CD14-positive monocyte (primary cell): ENCODE measurements at regions not wholly inside any gene's neighbourhood (a gene's known extent, or its start where the extent isn't known, plus 50 kb on each side); places are given as distances from the start of the nearest gene placed in this dataset.

ENCODE experiments used
- DNase-seq, 3 donors: peaks; one replicate each; pipeline ENCODE4 v3.0.0-alpha.2; 2011 to 2022
- H2AFZ ChIP-seq: 2 replicates; pipeline ENCODE4 v1.6.0; 2012; ENCODE audit warnings: mild to moderate bottlenecking, low read depth, low read length, inconsistent platforms; ENCODE audit not compliant: insufficient read depth, poor library complexity, severe bottlenecking
- H3K27ac ChIP-seq, 2 donors: 1 replicate in 1 of 2; 2 replicates in 1 of 2; pipeline ENCODE4 v1.5.1; 2012 to 2013; ENCODE audit warnings: low read length in 2 of 2, control low read depth in 1 of 2, inconsistent platforms in 1 of 2, low read depth in 1 of 2, mild to moderate bottlenecking in 1 of 2
- H3K27me3 ChIP-seq, 2 donors: one replicate each; pipeline versions ENCODE4 v1.6.0 to v1.6.1; 2011 to 2013; ENCODE audit warnings: low read length in 2 of 2; ENCODE audit not compliant: control insufficient read depth in 2 of 2, insufficient read depth in 2 of 2
- H3K36me3 ChIP-seq, 2 donors: replicated peaks in 1 of 2; 1 replicate in 1 of 2; 2 replicates in 1 of 2; pipeline versions ENCODE4 v1.5.1 to v1.6.1; 2012 to 2013; ENCODE audit warnings: low read length in 2 of 2, control low read depth in 1 of 2, inconsistent platforms in 1 of 2, mild to moderate bottlenecking in 1 of 2; ENCODE audit not compliant: insufficient read depth in 2 of 2, control insufficient read depth in 1 of 2
- H3K4me1 ChIP-seq, 2 donors: 1 replicate in 1 of 2; 2 replicates in 1 of 2; pipeline versions ENCODE4 v1.5.1 to v1.6.1; 2012 to 2013; ENCODE audit warnings: low read length in 2 of 2, control low read depth in 1 of 2, inconsistent platforms in 1 of 2, mild to moderate bottlenecking in 1 of 2, moderate library complexity in 1 of 2; ENCODE audit not compliant: insufficient read depth in 2 of 2, control insufficient read depth in 1 of 2
- H3K4me2 ChIP-seq: replicated peaks from 2 replicates; pipeline ENCODE3; 2012; ENCODE audit warnings: low read length, moderate library complexity, mild to moderate bottlenecking; ENCODE audit not compliant: poor library complexity, severe bottlenecking; ENCODE audit errors: extremely low read depth
- H3K4me3 ChIP-seq, 3 experiments: fragments of 200-600 bp in 1 of 3; sonication (generic) in 1 of 3; replicated peaks in 1 of 3; 1 replicate in 2 of 3; 2 replicates in 1 of 3; pipeline ENCODE4 v1.5.1; 2011 to 2013; ENCODE audit warnings: low read length in 3 of 3, mild to moderate bottlenecking in 3 of 3, control low read depth in 2 of 3, low read depth in 2 of 3, inconsistent platforms in 1 of 3, moderate library complexity in 1 of 3
- H3K79me2 ChIP-seq: 2 replicates; pipeline ENCODE4 v1.6.0; 2012; ENCODE audit warnings: mild to moderate bottlenecking, control low read depth, inconsistent platforms, low read length, moderate library complexity; ENCODE audit not compliant: insufficient read depth
- H3K9ac ChIP-seq: 2 replicates; pipeline ENCODE4 v1.6.0; 2017; ENCODE audit warnings: low read length, mild to moderate bottlenecking; ENCODE audit not compliant: insufficient read depth, poor library complexity, severe bottlenecking
- H3K9me3 ChIP-seq, 2 donors: replicated peaks in 1 of 2; 1 replicate in 1 of 2; 2 replicates in 1 of 2; pipeline versions ENCODE4 v1.5.1 to v1.6.1; 2012 to 2013; ENCODE audit warnings: low read length in 2 of 2, control low read depth in 1 of 2; ENCODE audit not compliant: control insufficient read depth in 1 of 2, insufficient read depth in 1 of 2
- H4K20me1 ChIP-seq: 2 replicates; pipeline ENCODE4 v1.6.0; 2012; ENCODE audit warnings: mild to moderate bottlenecking, low read length, control low read depth, moderate library complexity; ENCODE audit not compliant: insufficient read depth
- H3K27ac Mint-ChIP-seq, 7 donors: one replicate each; pipeline ENCODE4 v1.8.0; 2020; ENCODE audit warnings: mild to moderate bottlenecking in 7 of 7, mixed read lengths in 7 of 7, moderate library complexity in 6 of 7, inconsistent platforms in 2 of 7
- H3K27me3 Mint-ChIP-seq, 3 donors: one replicate each; pipeline ENCODE4 v1.8.0; 2021 to 2022; ENCODE audit warnings: low read depth in 3 of 3, mild to moderate bottlenecking in 3 of 3, mixed read lengths in 3 of 3, moderate library complexity in 3 of 3, inconsistent platforms in 1 of 3
- H3K36me3 Mint-ChIP-seq, 2 donors: one replicate each; pipeline ENCODE4 v1.8.0; 2020; ENCODE audit warnings: mixed read lengths in 2 of 2, inconsistent platforms in 1 of 2, mild to moderate bottlenecking in 1 of 2
- H3K4me1 Mint-ChIP-seq: one replicate; pipeline ENCODE4 v1.8.0; 2020; ENCODE audit warnings: mild to moderate bottlenecking, mixed read lengths
- H3K4me3 Mint-ChIP-seq, 2 donors: one replicate each; pipeline ENCODE4 v1.8.0; 2020; ENCODE audit warnings: mild to moderate bottlenecking in 2 of 2, mixed read lengths in 2 of 2, moderate library complexity in 1 of 2
- H3K9me3 Mint-ChIP-seq, 7 donors: one replicate each; pipeline ENCODE4 v1.8.0; 2020 to 2022; ENCODE audit warnings: mixed read lengths in 7 of 7, mild to moderate bottlenecking in 6 of 7, moderate library complexity in 6 of 7, inconsistent platforms in 2 of 7
- CTCF ChIP-seq: fragments of 200-600 bp; IDR thresholded peaks from one replicate; pipeline ENCODE4 v1.8.0; 2022; ENCODE audit warnings: antibody characterized with exemption, mild to moderate bottlenecking
- WGBS: methylation state at CpG from one replicate; pipeline ENCODE4 v1.1.5; 2013; ENCODE audit warnings: missing lambda C conversion rate; ENCODE audit not compliant: insufficient coverage; 5-methylcytosine and 5-hydroxymethylcytosine counted together
- intact Hi-C, 2 donors: fragments of 100-400 bp; cut with micrococcal nuclease; formaldehyde crosslinking; loops; one replicate each; pipeline versions ENCODE4 v1.15.0 to v1.15.1; 2023

DNA sequence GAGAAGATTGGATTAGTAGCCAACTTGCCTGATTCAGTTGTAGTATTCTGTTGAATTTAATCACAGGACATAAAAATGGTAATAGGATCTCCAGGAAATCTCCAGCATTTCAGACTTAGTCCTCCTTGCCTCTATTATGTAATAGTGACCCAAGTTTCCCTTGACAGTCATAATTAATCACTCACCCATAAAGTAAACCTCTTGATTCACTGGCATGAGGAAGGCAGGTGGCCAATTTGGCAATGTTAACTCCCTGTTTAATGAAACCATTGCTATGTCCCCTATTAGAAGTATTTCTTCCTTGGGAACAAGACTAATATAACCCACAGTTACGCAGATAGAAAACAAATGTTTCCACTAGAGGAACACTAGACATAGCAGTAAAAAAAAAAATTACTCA is 604.8 kb upstream of the CXADR start:
- Histone ChIP-seq H3K4me1 (no peaks in the 10 kb centered on the region), H3K79me2 (no peaks in the 10 kb centered on the region), H2AFZ (no peak overlapping the region), H3K4me2 (no peak overlapping the region), H3K27me3 (no peaks in the 10 kb centered on the region), H3K4me3 (no peak overlapping the region), H3K36me3 (no peaks in the 10 kb centered on the region), H3K9ac (no peak overlapping the region), H3K9me3 (no peaks in the 10 kb centered on the region), H3K27ac (no peak overlapping the region), H4K20me1 (no peaks in the 10 kb centered on the region)
- Mint-ChIP-seq H3K27me3 (peaks cover 0 to 1% (median 0%) of the 10 kb centered on the region in 3 donors), H3K9me3 (peaks cover 0 to 3% (median 0%) of the 10 kb centered on the region in 7 donors), H3K4me3 (no peak overlapping the region), H3K27ac (no peak overlapping the region), H3K4me1 (no peaks in the 10 kb centered on the region), H3K36me3 (no peaks in the 10 kb centered on the region)
- no peak for DNase-seq
- TF ChIP-seq CTCF: no peak
- WGBS: no CpG with 5 or more reads among the region's 1 CpG
- intact Hi-C loops: no loop called here

- Histone ChIP-seq H3K9me3 (peaks cover 0 to 2% of the 10 kb centered on the region in 2 donors), H3K4me2 (no peak overlapping the region), H2AFZ (no peak overlapping the region), H3K4me1 (no peaks in the 10 kb centered on the region), H4K20me1 (no peaks in the 10 kb centered on the region), H3K79me2 (no peaks in the 10 kb centered on the region), H3K27me3 (no peaks in the 10 kb centered on the region), H3K27ac (no peak overlapping the region), H3K9ac (no peak overlapping the region), H3K4me3 (no peak overlapping the region), H3K36me3 (no peaks in the 10 kb centered on the region)
- Mint-ChIP-seq H3K4me1 (no peaks in the 10 kb centered on the region), H3K36me3 (no peaks in the 10 kb centered on the region), H3K4me3 (no peak overlapping the region), H3K27ac (no peak overlapping the region), H3K9me3 (peaks cover 10 to 16% (median 13%) of the 10 kb centered on the region in 7 donors), H3K27me3 (peaks cover 0 to 1% (median 0%) of the 10 kb centered on the region in 3 donors)
- intact Hi-C loops: no loop called here
- TF ChIP-seq CTCF: no peak
- 100% methylated on average over 1 of the region's 4 CpGs for WGBS
- no peak for DNase-seq
These were observed 602.2 kb upstream of the CXADR start for GRCh38 chr21:16910435-16911165.
